ENCODE measurements at regions not wholly inside any gene's neighbourhood (a gene's known extent, or its start where the extent isn't known, plus 50 kb on each side); places are given as distances from the start of the nearest gene placed in this dataset.

DNA sequence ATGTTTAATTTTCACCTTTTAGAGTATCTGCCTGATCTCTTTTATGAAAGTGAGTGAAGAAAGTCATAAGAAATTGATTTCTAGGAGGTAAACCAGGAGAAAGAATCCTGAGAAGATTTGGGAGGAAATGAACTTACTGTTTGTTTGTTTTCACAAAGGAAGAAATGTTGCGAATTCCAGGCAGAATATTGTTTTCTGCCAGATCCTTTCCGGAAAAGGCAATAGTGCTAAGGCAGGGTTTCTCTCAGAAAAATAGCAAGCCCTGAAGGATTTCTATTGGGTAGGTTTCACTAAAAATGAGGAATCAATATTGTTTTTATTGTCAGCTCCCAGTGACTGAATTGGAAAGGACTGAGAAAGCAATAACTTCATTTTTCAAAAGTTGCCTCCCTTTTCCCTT lies 85.7 kb upstream of the TGFBR2 start:
- Histone ChIP-seq H3K4me3 (no peak overlapping the region), H3K4me1 (replicated peaks) (peaks cover 10% of the 10 kb centered on the region; the same call in 1 of the 2 replicates), H3K9me3 (replicated peaks) (no peaks in the 10 kb centered on the region), H3K27me3 (replicated peaks) (no peaks in the 10 kb centered on the region), H3K27ac (no peak overlapping the region), H3K36me3 (no peaks in the 10 kb centered on the region)
- peak in 1 of 2 experiments; percentile 18 for DNase-seq (ENCODE audit: low read depth in 1 of 2, low spot score in 2 of 2)

DNA sequence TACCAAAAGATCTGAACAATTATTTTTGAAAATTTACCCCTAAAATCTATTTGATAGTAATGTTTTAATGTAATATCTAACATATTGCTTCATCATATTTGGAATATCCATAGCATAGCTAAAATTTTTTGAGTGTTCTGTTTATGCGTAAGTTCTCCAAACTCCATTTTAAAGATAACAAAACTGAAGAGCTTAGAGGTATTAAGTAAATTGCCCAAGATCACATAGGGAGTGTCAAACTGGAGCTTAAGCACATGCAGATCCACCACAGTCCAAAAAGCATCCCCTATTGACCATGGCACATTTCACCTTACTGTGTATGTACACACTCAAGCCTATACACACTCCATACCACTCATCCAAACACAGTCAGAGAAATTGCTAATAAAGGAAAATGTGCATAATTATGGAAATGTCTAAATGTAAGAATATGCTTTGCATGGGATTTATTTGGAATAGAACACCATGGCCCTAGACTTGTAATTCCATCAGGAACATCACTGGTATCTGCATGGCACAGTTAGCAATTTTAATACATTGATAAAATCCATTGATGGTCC lies 85.2 kb upstream of the TGFBR2 start:
- Histone ChIP-seq H3K4me1 (replicated peaks) (peaks cover 10% of the 10 kb centered on the region; the same call in 1 of the 2 replicates), H3K4me3 (no peak overlapping the region), H3K9me3 (replicated peaks) (no peaks in the 10 kb centered on the region), H3K27ac (no peak overlapping the region), H3K36me3 (no peaks in the 10 kb centered on the region), H3K27me3 (replicated peaks) (no peaks in the 10 kb centered on the region)
- DNase-seq (ENCODE audit: low read depth in 1 of 2, low spot score in 2 of 2): no peak

DNA sequence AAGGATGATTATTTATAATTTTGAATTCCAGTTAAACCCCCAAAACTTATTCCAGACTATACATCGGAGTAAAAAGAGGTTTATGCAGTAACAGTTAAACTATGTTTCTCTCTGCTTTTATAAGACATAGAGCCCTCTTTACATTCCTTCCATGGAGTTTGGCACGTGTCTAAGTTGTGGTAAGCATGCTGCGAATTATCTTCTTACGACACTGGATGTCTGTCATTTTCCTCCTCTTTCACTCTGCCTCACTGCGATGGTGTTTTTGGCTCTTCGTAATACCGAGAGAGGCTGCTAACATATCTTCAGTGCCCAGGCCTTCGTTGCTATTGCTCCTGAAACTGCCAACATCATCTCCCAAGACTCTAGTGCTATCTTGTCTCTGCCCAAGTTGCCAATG lies 83.9 kb upstream of the TGFBR2 start:
- peaks cover 10% of the 10 kb centered on the region; the same call in 1 of the 2 replicates for H3K4me1 ChIP-seq (replicated peaks)
- no peaks in the 10 kb centered on the region for H3K27me3 ChIP-seq (replicated peaks)
- H3K36me3 ChIP-seq: no peaks in the 10 kb centered on the region
- no peak overlapping the region for H3K27ac ChIP-seq
- H3K9me3 ChIP-seq (replicated peaks): no peaks in the 10 kb centered on the region
- no peak overlapping the region for H3K4me3 ChIP-seq
- no peak for DNase-seq (ENCODE audit: low read depth in 1 of 2, low spot score in 2 of 2)

DNA sequence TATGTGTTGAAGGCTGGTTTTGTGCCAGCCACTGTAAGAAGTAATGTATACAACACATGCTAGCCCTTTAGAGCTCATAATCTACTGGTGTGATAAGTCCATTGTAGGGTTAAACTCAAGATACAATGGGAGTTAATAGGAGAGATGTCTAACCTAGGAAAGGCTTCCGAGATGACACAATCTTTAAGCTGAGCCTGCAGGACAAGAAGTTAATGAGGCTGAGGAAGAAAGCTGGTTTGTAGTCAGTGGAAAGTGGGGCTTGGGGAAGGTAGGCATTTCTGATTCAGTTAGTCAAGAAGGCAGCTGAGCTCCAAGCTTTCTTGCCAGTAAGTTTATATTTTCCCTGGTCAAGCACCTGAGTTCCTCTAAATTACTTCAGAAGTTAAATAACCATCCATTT lies 83.0 kb upstream of the TGFBR2 start:
- Histone ChIP-seq H3K4me1 (replicated peaks) (peaks cover 10% of the 10 kb centered on the region; the same call in 1 of the 2 replicates), H3K9me3 (replicated peaks) (no peaks in the 10 kb centered on the region), H3K27me3 (replicated peaks) (no peaks in the 10 kb centered on the region), H3K36me3 (no peaks in the 10 kb centered on the region), H3K27ac (no peak overlapping the region), H3K4me3 (no peak overlapping the region)
- DNase-seq (ENCODE audit: low read depth in 1 of 2, low spot score in 2 of 2): no peak

DNA sequence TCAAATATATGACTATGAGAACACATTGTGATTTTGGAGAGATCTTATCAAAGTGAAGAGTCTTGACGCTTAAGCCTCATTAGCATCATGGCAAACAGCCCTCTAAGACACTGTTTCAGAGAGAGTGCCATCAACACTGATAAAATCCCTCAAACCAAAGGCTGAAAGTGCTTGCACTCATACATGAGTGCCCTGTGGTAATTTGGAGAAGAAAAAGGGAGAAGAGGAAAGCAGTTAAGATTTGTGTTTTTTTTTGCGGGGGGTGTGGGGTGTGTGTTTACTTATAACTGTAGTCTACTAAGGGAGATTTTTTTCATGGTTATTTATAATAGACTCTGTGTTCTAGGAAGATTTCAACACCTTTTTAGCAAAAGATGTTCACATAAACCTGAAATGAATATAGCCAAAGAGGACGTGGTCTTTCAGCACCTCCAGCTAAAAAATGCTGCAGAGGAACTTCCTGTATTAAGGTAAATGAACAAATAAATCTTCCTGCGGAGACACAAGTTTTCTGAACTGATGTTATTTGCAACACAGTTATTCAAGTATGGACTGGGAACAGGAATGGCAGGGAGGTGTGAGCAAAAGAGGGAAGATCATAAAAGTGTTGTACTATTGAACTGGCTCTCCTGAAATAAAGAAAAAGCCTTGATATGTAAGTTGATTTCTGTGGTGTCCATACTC lies 81.9 kb upstream of the TGFBR2 start:
- H3K4me1 ChIP-seq (replicated peaks): peaks cover 10% of the 10 kb centered on the region; the same call in 1 of the 2 replicates
- no peak overlapping the region for H3K27ac ChIP-seq
- DNase-seq (ENCODE audit: low read depth in 1 of 2, low spot score in 2 of 2): no peak
- no peak overlapping the region for H3K4me3 ChIP-seq
- H3K27me3 ChIP-seq (replicated peaks): no peaks in the 10 kb centered on the region
- no peaks in the 10 kb centered on the region for H3K9me3 ChIP-seq (replicated peaks)
- H3K36me3 ChIP-seq: no peaks in the 10 kb centered on the region

DNA sequence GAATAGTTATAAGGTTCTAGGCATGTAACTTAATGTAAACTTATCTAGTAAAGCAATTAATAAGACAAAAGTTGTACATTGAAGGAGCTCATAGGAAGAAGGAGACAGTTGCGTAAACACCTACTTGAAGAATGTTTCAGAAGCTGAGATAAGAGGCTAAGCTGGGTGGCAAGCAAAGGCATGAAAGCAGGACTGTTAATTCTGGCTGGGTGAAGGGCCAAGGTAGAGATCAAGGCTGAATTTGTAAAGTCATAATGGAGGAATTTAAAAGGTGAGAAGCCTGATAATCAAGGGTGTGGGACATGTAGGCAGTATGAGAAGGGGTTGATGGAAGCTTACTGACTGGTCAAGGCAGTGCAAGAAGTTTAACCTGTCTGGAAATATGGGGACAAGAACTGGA lies 80.4 kb upstream of the TGFBR2 start:
- Histone ChIP-seq H3K4me3 (no peak overlapping the region), H3K36me3 (no peaks in the 10 kb centered on the region), H3K4me1 (replicated peaks) (peaks cover 3% of the 10 kb centered on the region; the same call in 1 of the 2 replicates), H3K9me3 (replicated peaks) (no peaks in the 10 kb centered on the region), H3K27ac (no peak overlapping the region), H3K27me3 (replicated peaks) (no peaks in the 10 kb centered on the region)
- no peak for DNase-seq (ENCODE audit: low read depth in 1 of 2, low spot score in 2 of 2)

DNA sequence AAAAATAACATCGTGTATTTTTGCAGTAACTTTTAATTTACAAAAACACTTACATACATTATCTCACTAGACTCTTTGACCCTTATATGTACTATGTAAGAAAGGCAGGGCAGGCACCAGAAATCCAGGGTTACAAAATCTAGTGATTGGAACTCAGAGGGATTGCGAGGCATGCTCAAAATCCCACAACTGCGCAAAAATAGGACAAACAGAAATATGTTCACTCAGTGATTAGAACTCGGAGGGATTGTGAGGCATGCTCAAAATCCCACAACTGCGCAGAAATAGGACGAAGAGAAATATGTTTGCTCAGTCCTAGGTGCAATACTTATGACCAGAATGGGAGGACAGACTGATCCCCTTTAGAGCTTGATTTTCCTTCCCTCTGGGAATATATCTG lies 79.2 kb upstream of the TGFBR2 start:
- Histone ChIP-seq H3K27ac (no peak overlapping the region), H3K36me3 (no peaks in the 10 kb centered on the region), H3K27me3 (replicated peaks) (no peaks in the 10 kb centered on the region), H3K9me3 (replicated peaks) (no peaks in the 10 kb centered on the region), H3K4me3 (no peak overlapping the region), H3K4me1 (replicated peaks) (no peaks in the 10 kb centered on the region)
- DNase-seq (ENCODE audit: low read depth in 1 of 2, low spot score in 2 of 2): no peak

DNA sequence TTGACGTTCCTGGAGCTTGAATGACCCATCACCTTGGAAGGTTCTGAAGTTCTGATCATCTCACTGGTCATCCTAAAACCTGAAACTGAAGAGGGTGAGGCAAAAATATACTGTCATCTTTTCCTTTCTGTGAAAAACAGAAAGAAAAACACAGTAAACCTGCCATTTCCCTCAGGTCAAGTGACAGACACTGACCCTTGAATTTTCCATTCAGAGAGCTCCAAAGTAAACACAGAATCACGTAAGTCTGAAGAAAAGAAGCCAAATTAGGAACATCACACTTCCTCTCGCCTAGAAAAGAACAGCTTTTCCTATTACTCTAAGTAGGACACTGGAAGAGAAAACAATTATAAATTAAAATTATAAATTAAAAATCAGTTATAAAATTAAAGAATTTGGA lies 78.7 kb upstream of the TGFBR2 start:
- Histone ChIP-seq H3K4me3 (no peak overlapping the region), H3K27me3 (replicated peaks) (no peaks in the 10 kb centered on the region), H3K9me3 (replicated peaks) (no peaks in the 10 kb centered on the region), H3K27ac (no peak overlapping the region), H3K36me3 (no peaks in the 10 kb centered on the region), H3K4me1 (replicated peaks) (no peaks in the 10 kb centered on the region)
- DNase-seq (ENCODE audit: low read depth in 1 of 2, low spot score in 2 of 2): no peak

DNA sequence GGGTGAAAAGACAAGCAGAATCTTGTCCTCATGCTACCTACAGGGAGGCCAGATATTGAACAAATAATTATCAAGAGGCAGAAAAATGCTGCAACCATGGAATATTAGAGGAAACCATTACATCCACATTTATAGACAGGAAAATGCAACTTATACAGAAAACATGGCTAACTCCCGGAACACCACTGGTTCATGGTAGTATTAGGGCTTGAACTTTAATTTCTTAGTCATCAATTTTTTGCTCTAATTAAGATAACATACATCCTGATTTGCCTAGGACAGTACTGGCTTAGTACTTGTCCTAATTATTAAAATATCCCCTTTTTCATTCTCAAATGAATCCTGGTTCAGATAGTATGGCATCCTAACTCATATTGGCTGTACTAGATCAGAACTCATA lies 76.3 kb upstream of the TGFBR2 start:
- Histone ChIP-seq H3K36me3 (no peaks in the 10 kb centered on the region), H3K27me3 (replicated peaks) (no peaks in the 10 kb centered on the region), H3K4me1 (replicated peaks) (no peaks in the 10 kb centered on the region), H3K4me3 (no peak overlapping the region), H3K27ac (no peak overlapping the region), H3K9me3 (replicated peaks) (no peaks in the 10 kb centered on the region)
- DNase-seq (ENCODE audit: low read depth in 1 of 2, low spot score in 2 of 2): no peak

DNA sequence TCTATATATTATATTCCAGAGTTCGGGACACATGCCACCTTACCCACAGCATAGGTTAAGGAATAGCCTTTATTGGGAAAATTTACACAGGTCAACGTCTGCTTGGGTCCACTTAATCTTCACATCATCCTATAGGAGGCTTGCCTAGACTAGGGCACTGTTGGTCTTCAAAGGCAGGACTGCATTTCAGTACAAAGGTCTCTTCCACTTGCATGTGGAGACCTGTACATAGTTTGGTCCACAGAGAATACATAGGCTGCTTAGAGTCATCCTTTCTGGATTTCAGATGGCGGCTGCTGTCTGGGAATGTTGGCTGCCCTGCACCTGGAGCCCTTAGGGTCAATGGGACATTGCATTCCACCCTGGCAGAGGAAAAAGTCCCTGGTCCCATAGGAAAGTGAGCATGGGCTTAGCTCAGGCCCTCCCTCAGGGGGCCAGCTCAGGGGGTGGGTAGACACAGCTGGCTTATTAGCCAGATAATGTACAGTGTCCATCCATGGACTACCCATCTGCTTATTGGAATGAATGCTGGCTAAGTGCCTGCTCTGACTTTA lies 75.3 kb upstream of the TGFBR2 start:
- Histone ChIP-seq H3K27me3 (replicated peaks) (no peaks in the 10 kb centered on the region), H3K36me3 (no peaks in the 10 kb centered on the region), H3K4me1 (replicated peaks) (no peaks in the 10 kb centered on the region), H3K27ac (no peak overlapping the region), H3K4me3 (no peak overlapping the region), H3K9me3 (replicated peaks) (no peaks in the 10 kb centered on the region)
- no peak for DNase-seq (ENCODE audit: low read depth in 1 of 2, low spot score in 2 of 2)

DNA sequence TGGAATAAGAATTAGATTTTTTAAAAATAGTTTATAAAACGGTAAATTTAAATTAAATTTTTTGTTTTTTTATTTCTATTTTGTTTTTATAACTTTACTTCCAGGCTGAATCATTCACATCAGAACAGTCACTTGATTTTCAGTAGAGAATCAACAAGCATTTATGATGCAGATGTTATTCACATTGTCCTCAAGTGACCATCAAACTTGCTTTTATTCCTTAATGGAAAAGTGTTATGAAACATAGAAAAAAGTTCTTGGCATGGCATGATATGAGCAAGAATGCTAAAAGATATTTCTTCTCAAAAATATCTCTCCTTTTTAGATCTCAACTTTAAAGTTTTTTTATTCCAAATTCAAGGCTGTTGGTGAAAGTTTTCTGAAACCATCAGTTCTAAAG lies 70.9 kb upstream of the TGFBR2 start:
- Histone ChIP-seq H3K4me1 (replicated peaks) (peaks cover 22% of the 10 kb centered on the region), H3K9me3 (replicated peaks) (no peaks in the 10 kb centered on the region), H3K36me3 (no peaks in the 10 kb centered on the region), H3K4me3 (no peak overlapping the region), H3K27ac (no peak overlapping the region), H3K27me3 (replicated peaks) (no peaks in the 10 kb centered on the region)
- DNase-seq (ENCODE audit: low read depth in 1 of 2, low spot score in 2 of 2): no peak

DNA sequence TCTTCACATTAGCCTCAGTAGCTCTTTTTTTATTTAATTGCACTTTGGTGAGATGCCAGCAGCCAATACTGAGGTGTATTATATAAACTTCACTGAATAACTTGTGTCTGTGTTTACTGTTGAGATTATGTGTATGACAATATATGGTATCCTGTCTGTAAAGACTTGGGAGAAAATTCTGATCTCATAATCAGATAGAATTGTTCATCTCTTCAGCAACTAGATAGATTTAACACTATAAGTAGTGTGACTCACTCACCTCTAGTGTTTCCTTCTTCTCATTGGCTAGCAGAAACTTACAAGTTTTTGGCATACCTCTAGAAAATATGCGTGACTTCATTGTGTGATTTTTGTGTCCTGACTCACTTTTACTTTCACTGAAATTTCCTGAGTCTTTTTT lies 67.6 kb upstream of the TGFBR2 start:
- no peak overlapping the region for H3K4me3 ChIP-seq
- DNase-seq (ENCODE audit: low read depth in 1 of 2, low spot score in 2 of 2): peak in 1 of 2 experiments; percentile 80
- peaks cover 22% of the 10 kb centered on the region for H3K4me1 ChIP-seq (replicated peaks)
- H3K27me3 ChIP-seq (replicated peaks): no peaks in the 10 kb centered on the region
- H3K36me3 ChIP-seq: no peaks in the 10 kb centered on the region
- no peaks in the 10 kb centered on the region for H3K9me3 ChIP-seq (replicated peaks)
- peak overlapping the region; percentile 88 for H3K27ac ChIP-seq

DNA sequence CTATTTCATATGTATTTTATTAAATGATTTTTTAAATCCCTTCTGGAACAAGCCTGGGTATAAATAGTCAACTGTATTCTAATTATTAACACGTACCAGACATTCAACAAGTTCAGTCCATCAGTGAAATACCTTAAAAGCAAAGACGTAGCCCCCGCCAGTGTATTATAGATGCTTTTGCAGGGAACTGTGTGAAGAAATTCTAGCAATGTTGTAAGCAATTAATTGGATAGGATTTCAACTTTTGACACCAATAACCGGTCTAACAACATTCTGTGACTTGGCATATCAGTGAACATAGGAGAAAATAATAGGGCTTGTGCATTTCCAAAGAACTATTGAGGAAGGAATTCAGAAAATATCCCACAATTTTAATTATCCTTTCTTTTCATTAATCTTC lies 67.2 kb upstream of the TGFBR2 start:
- Histone ChIP-seq H3K9me3 (replicated peaks) (no peaks in the 10 kb centered on the region), H3K36me3 (no peaks in the 10 kb centered on the region), H3K27ac (peak overlapping the region; percentile 88), H3K27me3 (replicated peaks) (no peaks in the 10 kb centered on the region), H3K4me1 (replicated peaks) (peaks cover 22% of the 10 kb centered on the region), H3K4me3 (no peak overlapping the region)
- no peak for DNase-seq (ENCODE audit: low read depth in 1 of 2, low spot score in 2 of 2)

DNA sequence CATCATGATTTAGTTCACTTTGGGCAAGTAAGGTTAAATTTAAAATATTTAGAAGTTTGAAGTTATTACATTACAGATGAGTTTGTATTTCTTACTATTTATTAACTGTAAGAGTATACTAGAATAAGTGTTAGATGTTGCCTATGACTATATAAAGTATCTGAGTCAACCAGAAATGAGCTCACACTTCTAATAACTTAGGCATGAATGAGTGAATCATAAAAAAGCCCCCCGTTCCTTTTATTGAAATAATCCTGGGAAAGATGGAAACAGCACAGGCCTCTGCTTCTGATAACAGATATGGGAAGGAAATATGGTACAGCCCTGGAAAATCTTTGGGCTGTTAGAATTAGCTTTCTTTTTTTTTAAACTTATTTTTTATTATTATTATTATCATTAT lies 66.6 kb upstream of the TGFBR2 start:
- Histone ChIP-seq H3K27me3 (replicated peaks) (no peaks in the 10 kb centered on the region), H3K9me3 (replicated peaks) (no peaks in the 10 kb centered on the region), H3K36me3 (no peaks in the 10 kb centered on the region), H3K4me3 (no peak overlapping the region), H3K27ac (peak overlapping the region; percentile 88), H3K4me1 (replicated peaks) (peaks cover 28% of the 10 kb centered on the region)
- DNase-seq (ENCODE audit: low read depth in 1 of 2, low spot score in 2 of 2): peak in 1 of 2 experiments; percentile 11
